ENCODE measurements at regions not wholly inside any gene's neighbourhood (a gene's known extent, or its start where the extent isn't known, plus 50 kb on each side); places are given as distances from the start of the nearest gene placed in this dataset.

GRCh38 chr7:41059796-41060195, 643.1 kb downstream of the INHBA start:
- TF ChIP-seq CTCF (conservative IDR thresholded peaks at IDR 0.05; ENCODE audit: low read depth in 2 of 2) (no peak), CREB1 (CRISPR knock-in tag; IDR thresholded peaks at IDR 0.05; ENCODE audit: low read depth) (no peak), POLR2AphosphoS5 (IDR thresholded peaks at IDR 0.05; ENCODE audit: low read depth) (no peak)

Data from GM23338 (cell line).